Esophagus muscularis mucosa (tissue), 4 donors: ENCODE measurements at regions not wholly inside any gene's neighbourhood (a gene's known extent, or its start where the extent isn't known, plus 50 kb on each side); places are given as distances from the start of the nearest gene placed in this dataset.
"Not testable (repeated sequence)": the region's sequence is repeated elsewhere in the genome, so short reads cannot be mapped to it uniquely, and the experiment has no call there.

Experiments
- DNase-seq: peaks from one replicate; pipeline ENCODE4 v3.0.0-alpha.2; 2017; ENCODE audit errors: extremely low spot score
- H3K27ac ChIP-seq, 4 donors: fragments of 200-600 bp; sonication (generic); replicated peaks in 1 of 4; 1 replicate in 3 of 4; 2 replicates in 1 of 4; pipeline ENCODE4 v1.5.1; 2016 to 2019; ENCODE audit warnings: mild to moderate bottlenecking in 1 of 4
- H3K27me3 ChIP-seq, 4 donors: fragments of 200-600 bp; sonication (generic); one replicate each; pipeline versions ENCODE4 v1.5.1 to v1.6.0; 2016 to 2019
- H3K36me3 ChIP-seq, 4 donors: fragments of 200-600 bp; sonication (generic); one replicate each; pipeline ENCODE4 v1.5.1; 2016 to 2019
- H3K4me1 ChIP-seq, 4 donors: fragments of 200-600 bp; sonication (generic); one replicate each; pipeline ENCODE4 v1.5.1; 2016 to 2019
- H3K4me3 ChIP-seq, 4 donors: fragments of 200-600 bp; sonication (generic); 1 replicate in 2 of 4; 2 replicates in 2 of 4; pipeline ENCODE4 v1.5.1; 2016 to 2019; ENCODE audit warnings: mild to moderate bottlenecking in 4 of 4, moderate library complexity in 1 of 4
- H3K9me3 ChIP-seq, 4 donors: fragments of 200-600 bp; sonication (generic); 1 replicate in 3 of 4; 2 replicates in 1 of 4; pipeline ENCODE4 v1.5.1; 2016 to 2019
- CTCF ChIP-seq, 3 experiments: fragments of 200-600 bp in 2 of 3; fragments of 450-650 bp in 1 of 3; sonication (generic) in 2 of 3; IDR thresholded peaks; one replicate each; pipeline ENCODE4 v1.5.1; 2017 to 2019; ENCODE audit warnings: antibody characterized with exemption in 3 of 3, mild to moderate bottlenecking in 2 of 3, moderate library complexity in 1 of 3
- EP300 ChIP-seq: sonication (generic); formaldehyde crosslinking; IDR thresholded peaks from one replicate; pipeline ENCODE4 v1.6.1; 2017; ENCODE audit warnings: antibody characterized with exemption
- POLR2A ChIP-seq: fragments of 450-650 bp; IDR thresholded peaks from one replicate; pipeline ENCODE4 v1.6.1; 2017; ENCODE audit warnings: antibody characterized with exemption, moderate library complexity, mild to moderate bottlenecking, low read depth
- POLR2AphosphoS5 ChIP-seq, 2 donors: sonication (generic); formaldehyde crosslinking; IDR thresholded peaks; one replicate each; pipeline ENCODE4 v1.6.1; 2017; ENCODE audit warnings: antibody characterized with exemption in 2 of 2
- WGBS: methylation state at CpG from one replicate; pipeline ENCODE4 v1.1.5; 2018; 5-methylcytosine and 5-hydroxymethylcytosine counted together
- intact Hi-C: fragments of 100-400 bp; cut with DNase I; formaldehyde crosslinking; loops from one replicate; pipeline ENCODE4 v1.15.1; 2023

GRCh38 chrX:155819966-155820491 is 61.1 kb upstream of the VAMP7 start:
- no peaks in the 10 kb centered on the region for H3K4me1 ChIP-seq
- no peak for TF ChIP-seq EP300
- peak; percentile 45 to 58 (median 47) for TF ChIP-seq CTCF (IDR thresholded peaks at IDR 0.05)
- H3K27ac ChIP-seq: no peak overlapping the region
- intact Hi-C loops: loop anchor here (2.0 kb wide), 1 partner anchor 727 kb away; no protein-coding TSS in a partner anchor
- peaks cover 0 to 5% (median 0%) of the 10 kb centered on the region in 4 donors for H3K9me3 ChIP-seq
- 65% methylated on average over 3 of the region's 3 CpGs for WGBS
- H3K36me3 ChIP-seq: no peaks in the 10 kb centered on the region
- no peaks in the 10 kb centered on the region for H3K27me3 ChIP-seq
- DNase-seq: no peak
- H3K4me3 ChIP-seq: no peak overlapping the region

GRCh38 chrX:155819525-155819924 is 61.6 kb upstream of the VAMP7 start:
- TF ChIP-seq POLR2A (no peak), CTCF (IDR thresholded peaks at IDR 0.05) (no peak)
- Histone ChIP-seq H3K27ac (no peak overlapping the region), H3K9me3 (peaks cover 0 to 4% (median 0%) of the 10 kb centered on the region in 4 donors), H3K4me1 (no peaks in the 10 kb centered on the region), H3K4me3 (no peak overlapping the region), H3K36me3 (no peaks in the 10 kb centered on the region), H3K27me3 (no peaks in the 10 kb centered on the region)
- DNase-seq: no peak
- intact Hi-C loops: no loop called here

GRCh38 chrX:155814391-155814790 is 66.8 kb upstream of the VAMP7 start:
- H3K4me1 ChIP-seq, DNase-seq, H3K4me3 ChIP-seq, H3K36me3 ChIP-seq, H3K9me3 ChIP-seq, H3K27ac ChIP-seq, intact Hi-C loops, H3K27me3 ChIP-seq: not testable (repeated sequence)
- WGBS: 85% methylated on average over 8 of the region's 8 CpGs

GRCh38 chrX:155779831-155780230 is 101.3 kb upstream of the VAMP7 start:
- no peak overlapping the region for H3K4me3 ChIP-seq

GRCh38 chrX:155778844-155779553 is 102.1 kb upstream of the VAMP7 start:
- H3K4me1 ChIP-seq: no peaks in the 10 kb centered on the region
- no peak overlapping the region for H3K27ac ChIP-seq
- 46% methylated on average over 5 of the region's 5 CpGs for WGBS
- H3K4me3 ChIP-seq: no peak overlapping the region
- no peaks in the 10 kb centered on the region for H3K36me3 ChIP-seq
- TF ChIP-seq CTCF (IDR thresholded peaks at IDR 0.05) (no peak), POLR2AphosphoS5 (IDR thresholded peaks at IDR 0.05) (no peak), EP300 (no peak), POLR2A (no peak)
- intact Hi-C loops: no loop called here
- no peaks in the 10 kb centered on the region for H3K9me3 ChIP-seq
- H3K27me3 ChIP-seq: no peaks in the 10 kb centered on the region
- DNase-seq: no peak

More at GRCh38 chrX:155779831-155780230, 101.3 kb upstream of the VAMP7 start:
- H3K4me1 ChIP-seq: no peaks in the 10 kb centered on the region
- H3K27ac ChIP-seq: no peak overlapping the region
- H3K9me3 ChIP-seq: no peaks in the 10 kb centered on the region
- WGBS: 73% methylated on average over 1 of the region's 1 CpG
- DNase-seq: no peak
- no peaks in the 10 kb centered on the region for H3K27me3 ChIP-seq
- H3K36me3 ChIP-seq: no peaks in the 10 kb centered on the region
- TF ChIP-seq CTCF (IDR thresholded peaks at IDR 0.05): no peak
- no peak for TF ChIP-seq POLR2A
- no peak for TF ChIP-seq EP300
- no peak for TF ChIP-seq POLR2AphosphoS5 (IDR thresholded peaks at IDR 0.05)
- intact Hi-C loops: no loop called here
